Brain microvascular endothelial cell (primary cell): ENCODE measurements at regions not wholly inside any gene's neighbourhood (a gene's known extent, or its start where the extent isn't known, plus 50 kb on each side); places are given as distances from the start of the nearest gene placed in this dataset.

Source experiments
- DNase-seq: peaks from one replicate; pipeline ENCODE4 v3.0.0-alpha.2; 2020
- H3K27ac ChIP-seq: fragments of 250-450 bp; sonication (Bioruptor Pico); 2 replicates; pipeline ENCODE4 v1.5.1; 2020; ENCODE audit warnings: mild to moderate bottlenecking, moderate library complexity
- H3K27me3 ChIP-seq: fragments of 250-450 bp; sonication (Bioruptor Pico); replicated peaks from 2 replicates; pipeline ENCODE4 v1.5.1; 2020; ENCODE audit warnings: mild to moderate bottlenecking
- H3K36me3 ChIP-seq: fragments of 250-450 bp; sonication (Bioruptor Pico); replicated peaks from 2 replicates; pipeline ENCODE4 v1.5.1; 2020; ENCODE audit warnings: mild to moderate bottlenecking
- H3K4me3 ChIP-seq: 2 replicates; pipeline ENCODE4 v1.5.1; 2011; ENCODE audit warnings: low read depth, mild to moderate bottlenecking, control low read depth, low read length, moderate library complexity
- in situ Hi-C: cut with HindIII; loops from 2 replicates; pipeline ENCODE4 v1.10.0; 2017; ENCODE audit warnings: low sequenced_read_pairs, low pct_ligation_motif_present
- TF ChIP-seq, protein P1 (sequence below): IDR thresholded peaks from 2 replicates; pipeline ENCODE4 v1.5.1; 2011; ENCODE audit warnings: low read depth, mild to moderate bottlenecking, moderate library complexity, low read length, control low read depth, inconsistent platforms; ENCODE audit errors: missing control alignments

- Histone ChIP-seq H3K36me3 (no peaks in the 10 kb centered on the region), H3K27me3 (no peaks in the 10 kb centered on the region), H3K4me3 (no peak overlapping the region), H3K27ac (no peak overlapping the region)
- no peak for DNase-seq
- in situ Hi-C loops, result no loop called here
- TF ChIP-seq, protein P1, sequence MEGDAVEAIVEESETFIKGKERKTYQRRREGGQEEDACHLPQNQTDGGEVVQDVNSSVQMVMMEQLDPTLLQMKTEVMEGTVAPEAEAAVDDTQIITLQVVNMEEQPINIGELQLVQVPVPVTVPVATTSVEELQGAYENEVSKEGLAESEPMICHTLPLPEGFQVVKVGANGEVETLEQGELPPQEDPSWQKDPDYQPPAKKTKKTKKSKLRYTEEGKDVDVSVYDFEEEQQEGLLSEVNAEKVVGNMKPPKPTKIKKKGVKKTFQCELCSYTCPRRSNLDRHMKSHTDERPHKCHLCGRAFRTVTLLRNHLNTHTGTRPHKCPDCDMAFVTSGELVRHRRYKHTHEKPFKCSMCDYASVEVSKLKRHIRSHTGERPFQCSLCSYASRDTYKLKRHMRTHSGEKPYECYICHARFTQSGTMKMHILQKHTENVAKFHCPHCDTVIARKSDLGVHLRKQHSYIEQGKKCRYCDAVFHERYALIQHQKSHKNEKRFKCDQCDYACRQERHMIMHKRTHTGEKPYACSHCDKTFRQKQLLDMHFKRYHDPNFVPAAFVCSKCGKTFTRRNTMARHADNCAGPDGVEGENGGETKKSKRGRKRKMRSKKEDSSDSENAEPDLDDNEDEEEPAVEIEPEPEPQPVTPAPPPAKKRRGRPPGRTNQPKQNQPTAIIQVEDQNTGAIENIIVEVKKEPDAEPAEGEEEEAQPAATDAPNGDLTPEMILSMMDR, result no peak
Observed at GRCh38 chr12:39227218-39227617, 215.7 kb downstream of the KIF21A start.

GRCh38 chr12:39224971-39225370 lies 217.9 kb downstream of the KIF21A start:
- no peaks in the 10 kb centered on the region for H3K27me3 ChIP-seq
- H3K36me3 ChIP-seq, result no peaks in the 10 kb centered on the region
- no peak for DNase-seq
- in situ Hi-C loops, result no loop called here
- TF ChIP-seq, protein P1, result no peak
- H3K4me3 ChIP-seq, result no peak overlapping the region
- no peak overlapping the region for H3K27ac ChIP-seq

- TF ChIP-seq, protein P1, result no peak
Observed at GRCh38 chr12:39205969-39206368, 237.0 kb downstream of the KIF21A start.

GRCh38 chr12:39199351-39199750 lies 243.6 kb downstream of the KIF21A start:
- Histone ChIP-seq H3K36me3 (no peaks in the 10 kb centered on the region), H3K27me3 (no peaks in the 10 kb centered on the region), H3K27ac (no peak overlapping the region), H3K4me3 (no peak overlapping the region)
- no peak for DNase-seq
- in situ Hi-C loops, result no loop called here
- TF ChIP-seq, protein P1, result no peak

More at GRCh38 chr12:39205969-39206368, 237.0 kb downstream of the KIF21A start:
- H3K27me3 ChIP-seq, result no peaks in the 10 kb centered on the region
- no peak overlapping the region for H3K27ac ChIP-seq
- no peaks in the 10 kb centered on the region for H3K36me3 ChIP-seq
- H3K4me3 ChIP-seq, result no peak overlapping the region
- in situ Hi-C loops, result no loop called here
- no peak for DNase-seq

GRCh38 chr12:39188689-39189088 lies 254.2 kb downstream of the KIF21A start:
- TF ChIP-seq, protein P1, result no peak
- in situ Hi-C loops, result no loop called here
- Histone ChIP-seq H3K4me3 (no peak overlapping the region), H3K27ac (no peak overlapping the region), H3K27me3 (no peaks in the 10 kb centered on the region), H3K36me3 (no peaks in the 10 kb centered on the region)
- no peak for DNase-seq

DNA sequence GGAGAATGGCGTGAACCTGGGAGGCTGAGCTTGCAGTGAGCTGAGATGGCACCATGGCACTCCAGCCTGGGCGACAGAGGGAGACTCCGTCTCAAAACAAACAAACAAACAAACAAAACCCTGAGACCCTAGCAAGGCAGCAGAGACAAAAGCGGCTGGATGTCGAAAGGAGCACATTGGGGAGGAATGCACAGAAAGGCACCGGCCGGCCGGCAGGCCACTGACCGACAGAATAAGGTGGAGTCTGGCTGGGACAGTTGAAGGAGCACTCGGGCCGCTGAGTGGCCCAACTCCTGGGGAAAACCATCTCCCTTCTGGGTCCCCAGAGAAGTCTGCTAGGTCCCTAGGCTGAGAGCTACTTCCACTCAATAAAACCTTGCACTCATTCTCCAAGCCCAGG lies 256.2 kb downstream of the KIF21A start:
- H3K4me3 ChIP-seq, result no peak overlapping the region
- in situ Hi-C loops, result no loop called here
- no peaks in the 10 kb centered on the region for H3K27me3 ChIP-seq
- no peaks in the 10 kb centered on the region for H3K36me3 ChIP-seq
- no peak for DNase-seq
- H3K27ac ChIP-seq, result no peak overlapping the region
- TF ChIP-seq, protein P1, result no peak
